NCI-H345 treated with DMSO at 0.1 percent for 48 hours (cell line): ENCODE measurements at regions not wholly inside any gene's neighbourhood (a gene's known extent, or its start where the extent isn't known, plus 50 kb on each side); places are given as distances from the start of the nearest gene placed in this dataset.
"Not testable (repeated sequence)": the region's sequence is repeated elsewhere in the genome, so short reads cannot be mapped to it uniquely, and the experiment has no call there.

ENCODE experiments used
- DNase-seq: peaks from one replicate; lab custom pipeline; 2025; ENCODE audit not compliant: unreplicated experiment; lab: John Stamatoyannopoulos, UW

GRCh38 chr2:167803449-167803988 is 443.9 kb downstream of the STK39 start:
- DNase-seq, result no peak

- DNase-seq, result no peak
Measured at GRCh38 chr2:167794554-167795255, 452.7 kb downstream of the STK39 start.

- no peak for DNase-seq
Measured at GRCh38 chr2:167793725-167794124, 453.7 kb downstream of the STK39 start.

GRCh38 chr2:167792126-167792525 is 455.3 kb downstream of the STK39 start:
- DNase-seq, result no peak

- no peak for DNase-seq
Measured at GRCh38 chr2:167790781-167791450, 456.5 kb downstream of the STK39 start.

GRCh38 chr2:167790189-167790588 is 457.2 kb downstream of the STK39 start:
- no peak for DNase-seq

GRCh38 chr2:167787562-167787961 is 459.8 kb downstream of the STK39 start:
- no peak for DNase-seq

- DNase-seq, result no peak
Measured at GRCh38 chr2:167787021-167787420, 460.4 kb downstream of the STK39 start.

- DNase-seq, result no peak
Measured at GRCh38 chr2:167785606-167786216, 461.7 kb downstream of the STK39 start.

GRCh38 chr2:167784084-167784425 is 463.3 kb downstream of the STK39 start:
- DNase-seq, result no peak

GRCh38 chr2:167783261-167784083 is 463.9 kb downstream of the STK39 start:
- DNase-seq, result no peak

GRCh38 chr2:167781629-167782028 is 465.8 kb downstream of the STK39 start:
- DNase-seq, result not testable (repeated sequence)

- no peak for DNase-seq
Measured at GRCh38 chr2:167776359-167776758, 471.0 kb downstream of the STK39 start.

- DNase-seq, result no peak
Measured at GRCh38 chr2:167771628-167772027, 475.8 kb downstream of the STK39 start.

- no peak for DNase-seq
Measured at GRCh38 chr2:167769020-167769419, 478.4 kb downstream of the STK39 start.

GRCh38 chr2:167767830-167768229 is 479.6 kb downstream of the STK39 start:
- no peak for DNase-seq

- DNase-seq, result no peak
Measured at GRCh38 chr2:167764772-167765341, 482.5 kb downstream of the STK39 start.

GRCh38 chr2:167761465-167762136 is 485.8 kb downstream of the STK39 start:
- DNase-seq, result no peak

GRCh38 chr2:167759531-167759930 is 487.9 kb downstream of the STK39 start:
- DNase-seq, result no peak

- no peak for DNase-seq
Measured at GRCh38 chr2:167758292-167758691, 489.1 kb downstream of the STK39 start.
